PC-9 (cell line): ENCODE measurements at regions not wholly inside any gene's neighbourhood (a gene's known extent, or its start where the extent isn't known, plus 50 kb on each side); places are given as distances from the start of the nearest gene placed in this dataset.

Source experiments
- CTCF ChIP-seq: fragments of 200-600 bp; sonication (generic); conservative IDR thresholded peaks from 2 replicates; pipeline ENCODE4 v1.6.1; 2017; ENCODE audit warnings: mixed run types, antibody characterized with exemption, mild to moderate bottlenecking, moderate library complexity
- EZH2 ChIP-seq: fragments of 200-600 bp; sonication (generic); IDR thresholded peaks from 2 replicates; pipeline ENCODE4 v1.8.0; 2017; ENCODE audit warnings: antibody characterized with exemption, low read depth

DNA sequence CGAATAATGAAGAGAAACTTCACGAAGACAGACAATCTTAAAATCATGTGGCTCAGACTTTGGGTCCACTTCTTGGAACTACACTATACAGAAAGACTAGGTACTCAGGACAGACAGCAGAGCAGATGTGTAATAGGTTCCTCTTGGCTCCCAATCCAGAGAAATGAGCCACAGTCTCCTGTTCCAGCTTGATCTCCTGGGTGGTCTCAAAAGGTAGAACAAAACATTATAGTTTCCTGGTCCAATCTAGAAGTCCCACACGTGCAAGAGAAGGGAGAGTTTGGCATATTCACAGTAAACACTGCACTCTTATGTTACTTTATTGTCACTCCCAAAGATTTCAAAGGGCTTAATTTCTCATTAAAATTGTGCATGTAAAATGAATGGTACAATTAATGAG lies 134.5 kb upstream of the FIBIN start:
- TF ChIP-seq EZH2 = no peak
- TF ChIP-seq CTCF = no peak
